GM12892 (cell line): ENCODE measurements at regions not wholly inside any gene's neighbourhood (a gene's known extent, or its start where the extent isn't known, plus 50 kb on each side); places are given as distances from the start of the nearest gene placed in this dataset.

ENCODE experiments used
- POLR2A ChIP-seq: IDR thresholded peaks from 2 replicates; pipeline ENCODE4 v1.6.1; 2011; ENCODE audit warnings: low read depth, low read length, control low read depth
- POLR2AphosphoS5 ChIP-seq: IDR thresholded peaks from 2 replicates; pipeline ENCODE4 v1.6.1; 2011; ENCODE audit warnings: low read depth, low read length, control low read depth

DNA sequence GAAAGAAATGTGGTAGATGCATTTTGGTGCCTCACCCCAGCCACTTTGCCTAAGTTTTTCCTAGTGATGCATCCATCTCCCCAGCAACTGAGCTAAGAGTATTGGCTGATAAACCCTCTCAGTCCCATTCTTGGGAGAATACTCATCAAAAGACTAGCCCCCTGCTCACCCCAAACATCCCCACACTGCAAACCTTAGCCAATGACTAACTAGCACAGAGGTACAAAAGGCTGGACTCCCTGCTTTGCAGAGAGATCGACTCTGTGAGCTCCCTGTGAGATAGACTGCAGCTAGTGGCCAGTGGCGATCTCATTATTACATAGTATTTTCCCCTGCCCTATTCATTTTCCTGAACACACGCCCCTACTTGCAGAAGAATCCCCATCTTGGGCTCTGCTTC lies 155.3 kb downstream of the HHIPL2 start:
- TF ChIP-seq POLR2A (no peak), POLR2AphosphoS5 (no peak)
